GM23338 (cell line): ENCODE measurements at regions not wholly inside any gene's neighbourhood (a gene's known extent, or its start where the extent isn't known, plus 50 kb on each side); places are given as distances from the start of the nearest gene placed in this dataset.
A peak's percentile ranks its signal among the peaks of the same experiment; 100 is the strongest.

Experiments used
- ATAC-seq: fragments of 200-7000 bp; cut with Tn5 transposase; 3 replicates; pipeline ENCODE4 v1.9.1; 2020
- DNase-seq: peaks from one replicate; pipeline ENCODE4 v3.0.0-alpha.2; 2015; ENCODE audit warnings: low spot score
- H2AFZ ChIP-seq: fragments of 200-600 bp; sonication (generic); 2 replicates; pipeline ENCODE4 v1.8.0; 2016; ENCODE audit warnings: antibody characterized with exemption, mild to moderate bottlenecking, moderate library complexity
- H3F3A ChIP-seq: fragments of 200-600 bp; sonication (generic); replicated peaks from 2 replicates; pipeline ENCODE4 v1.8.0; 2017; ENCODE audit warnings: antibody characterized with exemption, mixed run types, low read depth
- H3K27ac ChIP-seq: fragments of 200-600 bp; sonication (generic); 2 replicates; pipeline ENCODE4 v1.6.1; 2016; ENCODE audit warnings: low read depth
- H3K27me3 ChIP-seq: fragments of 200-600 bp; sonication (generic); 2 replicates; pipeline ENCODE4 v1.8.0; 2016; ENCODE audit warnings: mild to moderate bottlenecking, mixed run types, moderate library complexity; ENCODE audit not compliant: insufficient read depth
- H3K36me3 ChIP-seq: fragments of 200-600 bp; sonication (generic); 2 replicates; pipeline ENCODE4 v1.8.0; 2016; ENCODE audit warnings: mild to moderate bottlenecking; ENCODE audit not compliant: insufficient read depth
- H3K4me1 ChIP-seq: fragments of 200-600 bp; sonication (generic); 2 replicates; pipeline ENCODE4 v1.8.0; 2016; ENCODE audit warnings: mild to moderate bottlenecking, moderate library complexity; ENCODE audit not compliant: insufficient read depth
- H3K4me2 ChIP-seq: fragments of 200-600 bp; sonication (generic); 2 replicates; pipeline ENCODE4 v1.7.1; 2017; ENCODE audit warnings: mixed run types
- H3K4me3 ChIP-seq: fragments of 200-600 bp; sonication (generic); 2 replicates; pipeline ENCODE4 v1.6.1; 2016; ENCODE audit warnings: mixed run types
- H3K79me2 ChIP-seq: fragments of 200-600 bp; sonication (generic); replicated peaks from 2 replicates; pipeline ENCODE4 v1.8.0; 2017; ENCODE audit warnings: mild to moderate bottlenecking; ENCODE audit not compliant: insufficient read depth
- H3K9me2 ChIP-seq: fragments of 200-600 bp; sonication (generic); 2 replicates; pipeline ENCODE4 v1.8.0; 2017; ENCODE audit not compliant: insufficient read depth
- H4K20me1 ChIP-seq: fragments of 200-600 bp; sonication (generic); replicated peaks from 2 replicates; pipeline ENCODE4 v1.8.0; 2017; ENCODE audit warnings: mild to moderate bottlenecking; ENCODE audit not compliant: insufficient read depth
- H3K27ac Mint-ChIP-seq: 2 replicates; pipeline ENCODE4 v1.8.0; 2020; ENCODE audit warnings: inconsistent platforms, mild to moderate bottlenecking, moderate library complexity, mixed read lengths
- H3K27me3 Mint-ChIP-seq: 3 replicates; pipeline ENCODE4 v1.8.0; 2022; ENCODE audit warnings: low read depth, mild to moderate bottlenecking, moderate library complexity, mixed read lengths, inconsistent platforms; ENCODE audit not compliant: insufficient read depth, poor library complexity
- H3K36me3 Mint-ChIP-seq: 3 replicates; pipeline ENCODE4 v1.8.0; 2021; ENCODE audit warnings: low read depth, mild to moderate bottlenecking, inconsistent platforms, moderate library complexity, mixed read lengths
- H3K4me1 Mint-ChIP-seq: 3 replicates; pipeline ENCODE4 v1.8.0; 2020; ENCODE audit warnings: mild to moderate bottlenecking, inconsistent platforms, mixed read lengths
- H3K4me3 Mint-ChIP-seq: 3 replicates; pipeline ENCODE4 v1.8.0; 2021; ENCODE audit warnings: moderate library complexity, mild to moderate bottlenecking, inconsistent platforms, mixed read lengths
- H3K9me3 Mint-ChIP-seq: 3 replicates; pipeline ENCODE4 v1.8.0; 2020; ENCODE audit warnings: moderate library complexity, mild to moderate bottlenecking, inconsistent platforms, mixed read lengths
- EZH2 ChIP-seq: fragments of 200-600 bp; sonication (generic); IDR thresholded peaks from one replicate; pipeline ENCODE4 v1.8.0; 2017; ENCODE audit warnings: antibody characterized with exemption, mild to moderate bottlenecking, low read depth; ENCODE audit not compliant: unreplicated experiment
- JUNB ChIP-seq: IDR thresholded peaks from one replicate; pipeline ENCODE4 v1.6.1; 2016; ENCODE audit warnings: antibody characterized with exemption; ENCODE audit not compliant: unreplicated experiment
- ZNF114 ChIP-seq: fragments of 250-450 bp; sonication (Bioruptor Pico); IDR thresholded peaks from 2 replicates; pipeline ENCODE4 v1.5.0; 2020; ENCODE audit warnings: mild to moderate bottlenecking, moderate library complexity
- TF ChIP-seq, protein P1 (sequence below): fragments of 250-450 bp; sonication (Bioruptor Pico); IDR thresholded peaks from 2 replicates; pipeline ENCODE4 v1.5.0; 2020; ENCODE audit warnings: mild to moderate bottlenecking, moderate library complexity
- TF ChIP-seq, protein P2 (sequence below), 2 experiments: fragments of 200-600 bp in 1 of 2; sonication (generic) in 1 of 2; conservative IDR thresholded peaks; 2 replicates each; pipeline versions ENCODE4 v1.5.1 to v1.6.1; 2016 to 2017; ENCODE audit warnings: antibody characterized with exemption in 2 of 2, low read depth in 2 of 2, mild to moderate bottlenecking in 2 of 2, moderate library complexity in 1 of 2

DNA sequence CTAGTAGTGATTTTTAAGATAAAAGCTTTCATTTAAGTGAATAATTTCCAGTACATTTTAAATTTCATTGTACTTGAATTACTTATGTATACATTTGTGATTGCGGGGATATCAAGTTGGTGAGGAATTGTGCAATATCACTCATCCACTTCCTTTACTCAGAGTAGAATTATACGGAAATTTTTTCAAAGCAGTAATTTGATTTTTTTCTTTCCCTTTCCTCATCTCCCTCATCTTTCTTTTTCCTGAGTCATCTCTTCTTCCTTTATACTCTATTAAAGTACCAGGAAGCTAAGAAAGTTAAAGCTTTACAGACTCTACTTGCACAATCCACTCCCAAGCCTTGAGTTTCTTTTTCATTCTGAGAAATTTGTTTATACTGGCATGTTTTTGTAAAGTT, 60.9 kb upstream of the DEFB112 start:
- Mint-ChIP-seq H3K27ac (0 out of 2 replicates have a peak overlapping the region, but pooled peaks have one; percentile 29), H3K36me3 (no peaks in the 10 kb centered on the region), H3K4me1 (peaks cover 8% of the 10 kb centered on the region), H3K27me3 (no peaks in the 10 kb centered on the region), H3K4me3 (no peak overlapping the region), H3K9me3 (no peaks in the 10 kb centered on the region)
- DNase-seq (no peak), ATAC-seq (no peak)
- H3F3A ChIP-seq = no peaks in the 10 kb centered on the region
- no peak overlapping the region for H3K4me3 ChIP-seq
- no peak overlapping the region for H2AFZ ChIP-seq
- H3K79me2 ChIP-seq = no peaks in the 10 kb centered on the region
- no peaks in the 10 kb centered on the region for H3K27me3 ChIP-seq
- TF ChIP-seq JUNB (no peak), EZH2 (no peak), ZNF114 (CRISPR knock-in tag) (no peak)
- TF ChIP-seq, protein P1, sequence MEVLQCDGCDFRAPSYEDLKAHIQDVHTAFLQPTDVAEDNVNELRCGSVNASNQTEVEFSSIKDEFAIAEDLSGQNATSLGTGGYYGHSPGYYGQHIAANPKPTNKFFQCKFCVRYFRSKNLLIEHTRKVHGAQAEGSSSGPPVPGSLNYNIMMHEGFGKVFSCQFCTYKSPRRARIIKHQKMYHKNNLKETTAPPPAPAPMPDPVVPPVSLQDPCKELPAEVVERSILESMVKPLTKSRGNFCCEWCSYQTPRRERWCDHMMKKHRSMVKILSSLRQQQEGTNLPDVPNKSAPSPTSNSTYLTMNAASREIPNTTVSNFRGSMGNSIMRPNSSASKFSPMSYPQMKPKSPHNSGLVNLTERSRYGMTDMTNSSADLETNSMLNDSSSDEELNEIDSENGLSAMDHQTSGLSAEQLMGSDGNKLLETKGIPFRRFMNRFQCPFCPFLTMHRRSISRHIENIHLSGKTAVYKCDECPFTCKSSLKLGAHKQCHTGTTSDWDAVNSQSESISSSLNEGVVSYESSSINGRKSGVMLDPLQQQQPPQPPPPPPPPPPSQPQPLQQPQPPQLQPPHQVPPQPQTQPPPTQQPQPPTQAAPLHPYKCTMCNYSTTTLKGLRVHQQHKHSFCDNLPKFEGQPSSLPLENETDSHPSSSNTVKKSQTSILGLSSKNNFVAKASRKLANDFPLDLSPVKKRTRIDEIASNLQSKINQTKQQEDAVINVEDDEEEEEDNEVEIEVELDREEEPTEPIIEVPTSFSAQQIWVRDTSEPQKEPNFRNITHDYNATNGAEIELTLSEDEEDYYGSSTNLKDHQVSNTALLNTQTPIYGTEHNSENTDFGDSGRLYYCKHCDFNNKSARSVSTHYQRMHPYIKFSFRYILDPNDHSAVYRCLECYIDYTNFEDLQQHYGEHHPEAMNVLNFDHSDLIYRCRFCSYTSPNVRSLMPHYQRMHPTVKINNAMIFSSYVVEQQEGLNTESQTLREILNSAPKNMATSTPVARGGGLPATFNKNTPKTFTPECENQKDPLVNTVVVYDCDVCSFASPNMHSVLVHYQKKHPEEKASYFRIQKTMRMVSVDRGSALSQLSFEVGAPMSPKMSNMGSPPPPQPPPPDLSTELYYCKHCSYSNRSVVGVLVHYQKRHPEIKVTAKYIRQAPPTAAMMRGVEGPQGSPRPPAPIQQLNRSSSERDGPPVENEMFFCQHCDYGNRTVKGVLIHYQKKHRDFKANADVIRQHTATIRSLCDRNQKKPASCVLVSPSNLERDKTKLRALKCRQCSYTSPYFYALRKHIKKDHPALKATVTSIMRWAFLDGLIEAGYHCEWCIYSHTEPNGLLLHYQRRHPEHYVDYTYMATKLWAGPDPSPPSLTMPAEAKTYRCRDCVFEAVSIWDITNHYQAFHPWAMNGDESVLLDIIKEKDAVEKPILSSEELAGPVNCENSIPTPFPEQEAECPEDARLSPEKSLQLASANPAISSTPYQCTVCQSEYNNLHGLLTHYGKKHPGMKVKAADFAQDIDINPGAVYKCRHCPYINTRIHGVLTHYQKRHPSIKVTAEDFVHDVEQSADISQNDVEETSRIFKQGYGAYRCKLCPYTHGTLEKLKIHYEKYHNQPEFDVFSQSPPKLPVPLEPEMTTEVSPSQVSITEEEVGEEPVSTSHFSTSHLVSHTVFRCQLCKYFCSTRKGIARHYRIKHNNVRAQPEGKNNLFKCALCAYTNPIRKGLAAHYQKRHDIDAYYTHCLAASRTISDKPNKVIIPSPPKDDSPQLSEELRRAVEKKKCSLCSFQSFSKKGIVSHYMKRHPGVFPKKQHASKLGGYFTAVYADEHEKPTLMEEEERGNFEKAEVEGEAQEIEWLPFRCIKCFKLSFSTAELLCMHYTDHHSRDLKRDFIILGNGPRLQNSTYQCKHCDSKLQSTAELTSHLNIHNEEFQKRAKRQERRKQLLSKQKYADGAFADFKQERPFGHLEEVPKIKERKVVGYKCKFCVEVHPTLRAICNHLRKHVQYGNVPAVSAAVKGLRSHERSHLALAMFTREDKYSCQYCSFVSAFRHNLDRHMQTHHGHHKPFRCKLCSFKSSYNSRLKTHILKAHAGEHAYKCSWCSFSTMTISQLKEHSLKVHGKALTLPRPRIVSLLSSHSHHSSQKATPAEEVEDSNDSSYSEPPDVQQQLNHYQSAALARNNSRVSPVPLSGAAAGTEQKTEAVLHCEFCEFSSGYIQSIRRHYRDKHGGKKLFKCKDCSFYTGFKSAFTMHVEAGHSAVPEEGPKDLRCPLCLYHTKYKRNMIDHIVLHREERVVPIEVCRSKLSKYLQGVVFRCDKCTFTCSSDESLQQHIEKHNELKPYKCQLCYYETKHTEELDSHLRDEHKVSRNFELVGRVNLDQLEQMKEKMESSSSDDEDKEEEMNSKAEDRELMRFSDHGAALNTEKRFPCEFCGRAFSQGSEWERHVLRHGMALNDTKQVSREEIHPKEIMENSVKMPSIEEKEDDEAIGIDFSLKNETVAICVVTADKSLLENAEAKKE (CRISPR knock-in tag) = no peak
- TF ChIP-seq, protein P2, sequence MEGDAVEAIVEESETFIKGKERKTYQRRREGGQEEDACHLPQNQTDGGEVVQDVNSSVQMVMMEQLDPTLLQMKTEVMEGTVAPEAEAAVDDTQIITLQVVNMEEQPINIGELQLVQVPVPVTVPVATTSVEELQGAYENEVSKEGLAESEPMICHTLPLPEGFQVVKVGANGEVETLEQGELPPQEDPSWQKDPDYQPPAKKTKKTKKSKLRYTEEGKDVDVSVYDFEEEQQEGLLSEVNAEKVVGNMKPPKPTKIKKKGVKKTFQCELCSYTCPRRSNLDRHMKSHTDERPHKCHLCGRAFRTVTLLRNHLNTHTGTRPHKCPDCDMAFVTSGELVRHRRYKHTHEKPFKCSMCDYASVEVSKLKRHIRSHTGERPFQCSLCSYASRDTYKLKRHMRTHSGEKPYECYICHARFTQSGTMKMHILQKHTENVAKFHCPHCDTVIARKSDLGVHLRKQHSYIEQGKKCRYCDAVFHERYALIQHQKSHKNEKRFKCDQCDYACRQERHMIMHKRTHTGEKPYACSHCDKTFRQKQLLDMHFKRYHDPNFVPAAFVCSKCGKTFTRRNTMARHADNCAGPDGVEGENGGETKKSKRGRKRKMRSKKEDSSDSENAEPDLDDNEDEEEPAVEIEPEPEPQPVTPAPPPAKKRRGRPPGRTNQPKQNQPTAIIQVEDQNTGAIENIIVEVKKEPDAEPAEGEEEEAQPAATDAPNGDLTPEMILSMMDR (conservative IDR thresholded peaks at IDR 0.05; ENCODE audit: low read depth in 2 of 2) = no peak
- H3K4me2 ChIP-seq = no peak overlapping the region
- no peak overlapping the region for H3K27ac ChIP-seq
- peaks cover 10% of the 10 kb centered on the region for H3K4me1 ChIP-seq
- H3K9me2 ChIP-seq = no peaks in the 10 kb centered on the region
- no peaks in the 10 kb centered on the region for H4K20me1 ChIP-seq
- no peaks in the 10 kb centered on the region for H3K36me3 ChIP-seq
